ENCODE measurements at regions not wholly inside any gene's neighbourhood (a gene's known extent, or its start where the extent isn't known, plus 50 kb on each side); places are given as distances from the start of the nearest gene placed in this dataset.
"Not testable (repeated sequence)": the region's sequence is repeated elsewhere in the genome, so short reads cannot be mapped to it uniquely, and the experiment has no call there.

DNA sequence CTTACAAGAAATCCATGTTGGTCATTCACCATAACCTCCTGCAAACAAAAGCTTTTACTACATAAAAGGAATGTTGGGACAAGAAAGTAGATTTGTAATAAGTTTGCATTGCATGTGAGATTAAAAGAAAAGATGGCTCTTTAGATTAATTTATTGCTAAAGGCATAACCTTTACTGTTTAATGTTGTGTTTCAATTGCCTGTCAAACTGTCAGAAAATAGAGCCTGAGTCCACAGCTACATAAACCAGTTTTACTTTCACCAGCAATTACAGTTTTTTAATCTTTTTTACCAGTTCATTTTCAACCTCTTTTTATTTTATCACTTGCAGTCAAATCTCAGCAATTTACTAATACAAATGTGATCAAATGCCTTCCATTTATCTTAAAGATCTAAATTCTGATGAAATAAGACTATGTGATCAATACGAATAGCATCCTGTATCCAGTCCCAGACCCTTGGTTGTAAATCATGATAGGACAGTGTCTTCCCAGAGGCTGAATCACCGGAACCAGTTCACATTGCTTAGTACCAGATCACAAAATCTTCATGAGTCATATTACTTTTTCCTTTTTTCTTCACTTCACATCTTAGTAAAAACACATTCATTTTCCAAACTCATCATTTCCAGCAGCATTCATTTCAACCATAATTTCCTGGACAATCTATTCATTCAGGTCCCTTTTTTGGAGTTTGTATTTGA, 95.4 kb upstream of the FRG1 start:
- no peak for DNase-seq

DNA sequence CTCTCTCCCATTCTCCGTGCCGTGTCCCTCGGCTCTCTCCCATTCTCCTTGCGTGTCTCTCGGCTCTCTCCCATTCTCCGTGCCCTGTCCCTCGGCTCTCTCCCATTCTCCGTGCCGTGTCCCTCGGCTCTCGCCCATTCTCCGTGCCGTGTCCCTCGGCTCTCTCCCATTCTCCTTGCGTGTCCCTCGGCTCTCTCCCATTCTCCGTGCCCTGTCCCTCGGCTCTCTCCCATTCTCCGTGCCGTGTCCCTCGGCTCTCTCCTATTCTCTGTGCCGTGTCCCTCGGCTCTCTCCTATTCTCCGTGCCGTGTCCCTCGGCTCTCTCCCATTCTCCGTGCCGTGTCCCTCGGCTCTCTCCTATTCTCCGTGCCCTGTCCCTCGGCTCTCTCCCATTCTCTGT, 94.6 kb upstream of the FRG1 start:
- DNase-seq: not testable (repeated sequence)

DNA sequence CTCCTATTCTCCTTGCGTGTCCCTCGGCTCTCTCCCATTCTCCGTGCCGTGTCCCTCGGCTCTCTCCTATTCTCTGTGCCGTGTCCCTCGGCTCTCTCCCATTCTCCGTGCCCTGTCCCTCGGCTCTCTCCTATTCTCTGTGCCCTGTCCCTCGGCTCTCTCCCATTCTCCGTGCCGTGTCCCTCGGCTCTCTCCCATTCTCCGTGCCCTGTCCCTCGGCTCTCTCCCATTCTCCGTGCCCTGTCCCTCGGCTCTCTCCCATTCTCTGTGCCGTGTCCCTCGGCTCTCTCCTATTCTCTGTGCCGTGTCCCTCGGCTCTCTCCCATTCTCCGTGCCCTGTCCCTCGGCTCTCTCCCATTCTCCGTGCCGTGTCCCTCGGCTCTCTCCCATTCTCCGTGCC, 94.1 kb upstream of the FRG1 start:
- not testable (repeated sequence) for DNase-seq

DNA sequence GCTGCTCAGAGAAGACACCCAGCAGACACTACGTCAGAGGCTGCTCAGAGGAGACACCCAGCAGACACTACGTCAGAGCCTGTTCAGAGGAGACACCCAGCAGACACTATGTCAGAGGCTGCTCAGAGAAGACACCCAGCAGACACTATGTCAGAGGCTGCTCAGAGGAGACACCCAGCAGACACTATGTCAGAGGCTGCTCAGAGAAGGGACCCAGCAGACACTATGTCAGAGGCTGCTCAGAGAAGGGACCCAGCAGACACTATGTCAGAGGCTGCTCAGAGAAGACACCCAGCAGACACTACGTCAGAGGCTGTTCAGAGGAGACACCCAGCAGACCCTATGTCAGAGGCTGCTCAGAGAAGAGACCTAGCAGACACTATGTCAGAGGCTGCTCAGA, 92.0 kb upstream of the FRG1 start:
- DNase-seq: not testable (repeated sequence)

DNA sequence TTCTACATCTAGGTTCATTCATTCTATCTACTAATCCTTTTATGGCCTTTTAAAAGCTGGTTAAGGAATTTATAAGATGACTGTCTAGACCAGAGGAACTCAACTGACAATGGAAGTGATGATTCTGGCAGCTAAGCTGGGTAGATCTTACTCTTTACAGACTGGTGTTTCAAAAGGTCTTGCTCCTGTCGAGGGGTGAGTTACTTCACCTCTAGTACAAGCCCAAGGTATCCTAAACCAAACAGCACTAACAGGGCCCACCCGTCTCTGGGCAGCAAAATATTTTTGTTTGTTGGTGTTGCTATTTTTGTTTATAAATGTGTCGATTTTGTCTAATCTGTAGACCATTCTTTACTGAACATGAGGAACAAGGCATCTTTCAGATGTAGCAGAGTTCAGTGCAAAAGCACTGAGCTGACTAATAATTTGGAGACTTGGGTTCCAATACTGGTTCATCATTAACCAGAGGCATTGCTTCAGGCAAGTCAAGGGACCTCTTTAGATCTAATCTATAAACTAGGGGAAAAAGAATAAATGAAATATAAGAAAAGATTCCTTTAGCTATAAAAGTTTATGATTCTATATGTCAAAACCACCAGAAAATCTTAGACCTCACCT, 90.3 kb upstream of the FRG1 start:
- no peak for DNase-seq

DNA sequence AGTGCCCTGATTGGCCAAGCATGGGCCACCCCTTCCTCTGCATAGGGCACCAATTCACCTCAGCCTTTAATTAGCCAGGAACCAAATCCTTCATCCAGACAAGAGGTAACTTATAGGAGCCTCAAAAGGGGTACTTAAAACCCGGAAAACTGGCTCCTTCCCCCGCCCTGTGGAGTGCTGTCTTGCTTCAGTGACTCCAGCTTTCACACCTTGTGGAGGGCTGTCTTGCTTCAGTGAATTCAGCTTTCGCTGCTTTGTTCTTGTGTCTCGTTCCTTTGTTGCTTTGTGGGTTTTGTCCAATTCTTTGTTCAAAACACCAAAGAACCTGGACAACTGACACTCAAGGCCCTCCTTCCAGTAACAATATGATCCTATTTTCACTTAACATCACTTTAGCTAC, 82.2 kb upstream of the FRG1 start:
- DNase-seq: no peak

DNA sequence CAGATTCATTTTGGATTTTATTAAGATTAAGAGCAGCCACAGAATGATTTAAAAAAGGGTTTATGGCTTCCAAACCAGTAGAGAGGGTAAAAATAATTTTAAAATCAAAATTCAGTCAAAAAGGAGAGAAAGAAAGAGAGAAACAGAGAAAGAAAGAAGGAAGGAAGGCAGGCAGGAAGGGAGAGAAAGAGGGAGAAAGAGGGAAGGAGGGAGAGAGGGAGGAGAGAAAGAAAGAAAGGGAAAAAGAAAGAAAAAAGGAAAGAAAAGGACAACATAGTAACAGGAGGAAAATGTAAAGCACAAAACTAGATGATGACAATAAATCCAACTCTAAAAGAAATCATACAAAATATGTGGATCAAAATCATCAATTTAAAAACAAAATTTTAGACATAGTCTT, 79.6 kb upstream of the FRG1 start:
- DNase-seq: no peak

DNA sequence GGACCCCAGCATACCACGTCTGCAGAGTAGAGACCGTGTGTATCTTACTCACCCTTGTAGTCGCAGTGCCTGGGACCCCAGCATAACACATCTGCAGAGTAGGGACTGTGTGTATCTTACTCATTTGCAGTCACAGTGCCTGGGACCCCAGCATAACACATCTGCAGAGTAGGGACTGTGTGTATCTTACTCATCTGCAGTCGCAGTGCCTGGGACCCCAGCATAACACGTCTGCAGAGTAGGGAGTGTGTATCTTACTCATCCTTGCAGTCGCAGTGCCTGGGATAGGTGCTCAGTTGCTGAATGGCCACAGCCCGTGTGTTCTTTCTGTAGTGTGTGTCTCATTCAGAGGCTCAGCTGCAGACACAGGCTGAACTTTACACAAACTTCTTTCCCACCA, 71.4 kb upstream of the FRG1 start:
- no peak for DNase-seq

DNA sequence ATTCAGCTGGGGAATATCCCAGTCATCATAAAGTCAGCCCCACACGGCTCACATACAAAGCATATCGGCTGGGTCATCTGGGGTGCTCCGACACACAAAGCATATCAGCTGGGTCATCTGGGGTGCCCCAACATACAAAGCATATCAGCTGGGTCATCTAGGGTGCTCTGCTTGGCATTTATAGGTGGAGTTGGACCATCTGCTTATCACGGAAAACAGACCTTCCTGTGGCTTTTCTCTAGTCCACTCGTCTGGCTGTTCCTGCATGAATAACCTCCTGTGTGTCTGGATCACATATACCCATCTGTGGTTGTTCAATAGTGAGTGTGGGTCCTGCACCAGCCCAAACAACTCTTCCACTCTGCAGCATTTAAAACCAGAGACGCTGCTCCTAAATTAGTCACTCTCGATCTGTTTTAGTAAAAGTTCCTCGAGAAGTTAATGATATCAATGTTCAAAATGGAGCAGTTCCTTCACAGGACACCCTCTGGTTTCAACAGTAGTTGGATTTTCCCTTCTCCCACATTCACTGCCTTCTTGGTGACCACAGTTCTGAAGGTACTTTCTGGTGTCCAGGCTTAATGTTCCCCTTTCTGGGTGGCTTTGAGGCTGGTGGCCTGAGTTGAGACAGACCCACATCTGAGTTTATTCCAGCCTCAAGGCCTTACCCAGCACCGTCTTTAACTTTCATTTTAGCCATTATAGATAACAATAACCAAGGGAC, 70.0 kb upstream of the FRG1 start:
- no peak for DNase-seq

DNA sequence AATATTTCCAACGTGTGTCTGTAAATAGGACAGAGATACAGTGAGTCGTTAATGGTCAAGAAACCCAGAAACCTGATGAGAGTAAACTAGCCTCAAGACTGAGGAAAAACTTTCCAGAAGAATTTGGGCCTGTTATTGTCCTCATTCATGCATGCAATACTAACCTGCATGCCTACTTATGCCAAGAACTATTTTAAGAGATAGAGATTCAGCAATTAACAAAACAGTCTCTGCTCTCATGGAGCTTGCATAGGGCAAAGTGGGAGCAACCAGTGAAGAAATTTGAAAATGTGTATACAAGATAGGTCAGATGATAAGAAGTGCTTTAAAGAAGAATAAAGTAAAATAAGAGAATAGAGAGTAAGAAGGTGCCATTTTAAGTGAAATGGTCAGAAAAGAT, 66.1 kb upstream of the FRG1 start:
- no peak for DNase-seq

DNA sequence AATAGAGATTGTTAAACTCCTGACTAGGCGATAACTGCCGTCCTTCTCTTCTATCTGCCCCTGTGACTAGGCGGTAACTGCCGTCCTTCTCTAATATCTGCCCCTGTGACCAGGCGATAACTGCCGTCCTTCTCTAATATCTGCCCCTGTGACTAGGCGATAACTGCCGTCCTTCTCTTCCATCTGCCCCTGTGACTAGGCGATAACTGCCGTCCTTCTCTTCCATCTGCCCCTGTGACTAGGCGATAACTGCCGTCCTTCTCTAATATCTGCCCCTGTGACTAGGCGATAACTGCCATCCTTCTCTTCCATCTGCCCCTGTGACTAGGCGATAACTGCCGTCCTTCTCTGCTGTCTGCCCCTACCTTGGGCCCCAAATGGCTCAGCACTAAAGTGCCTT, 59.5 kb upstream of the FRG1 start:
- not testable (repeated sequence) for DNase-seq

DNA sequence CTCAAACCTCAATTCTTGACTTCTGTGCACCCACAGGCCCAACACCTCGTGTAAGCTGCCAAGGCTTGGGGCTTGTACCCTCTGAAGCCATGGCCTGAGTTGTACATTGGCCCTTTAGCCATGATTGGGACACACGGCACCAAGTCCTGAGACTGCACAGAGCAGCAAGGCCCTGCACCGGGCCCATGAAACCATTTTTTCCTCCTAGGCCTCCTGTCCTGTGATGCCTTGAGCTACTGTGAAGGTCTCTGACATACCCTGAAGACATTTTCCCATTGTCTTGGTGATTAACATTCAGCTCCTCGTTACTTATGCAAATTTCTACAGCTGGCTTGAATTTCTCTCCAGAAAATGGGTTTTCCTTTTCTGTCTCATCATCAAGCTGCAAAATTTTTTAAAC, 52.3 kb upstream of the FRG1 start:
- not testable (repeated sequence) for DNase-seq

All from anterior cingulate cortex (tissue), 58 donors.